ENCODE measurements at regions not wholly inside any gene's neighbourhood (a gene's known extent, or its start where the extent isn't known, plus 50 kb on each side); places are given as distances from the start of the nearest gene placed in this dataset.

- TF ChIP-seq CTCF (conservative IDR thresholded peaks at IDR 0.05): no peak
- TF ChIP-seq ZFX (IDR thresholded peaks at IDR 0.05): no peak
These were observed 143.9 kb upstream of the TMEM132C start for GRCh38 chr12:128123096-128123495.
